IPS DF 19.7 (cell line): ENCODE measurements at regions not wholly inside any gene's neighbourhood (a gene's known extent, or its start where the extent isn't known, plus 50 kb on each side); places are given as distances from the start of the nearest gene placed in this dataset.

Experiments used
- DNase-seq: peaks from one replicate; pipeline ENCODE4 v3.0.0-alpha.2; 2013; ENCODE audit warnings: low read depth, low spot score

- no peak for DNase-seq
Measured at GRCh38 chr6:132244744-132245143, 156.5 kb downstream of the MOXD1 start.

DNA sequence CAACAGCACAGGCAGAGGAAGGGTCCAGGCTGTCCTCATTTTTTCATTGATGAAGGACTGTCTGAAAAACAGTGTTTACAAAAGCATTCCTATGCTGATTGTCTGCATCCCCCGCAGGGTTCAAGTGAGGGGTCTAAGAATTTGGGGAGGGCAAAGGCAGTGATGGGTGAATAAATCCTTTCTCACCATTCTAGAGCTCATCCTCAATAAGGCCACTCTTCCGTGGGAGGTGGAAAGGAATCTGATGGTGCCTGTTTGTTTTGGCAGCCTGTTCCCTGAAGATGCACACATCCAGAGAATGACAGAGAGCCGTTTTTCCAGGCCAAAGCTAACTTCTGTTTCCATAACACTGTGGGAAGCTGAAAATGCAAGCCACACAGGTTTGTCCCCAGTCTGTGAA, 164.5 kb downstream of the MOXD1 start:
- no peak for DNase-seq

GRCh38 chr6:132236281-132236680, 165.0 kb downstream of the MOXD1 start:
- DNase-seq, result no peak

DNA sequence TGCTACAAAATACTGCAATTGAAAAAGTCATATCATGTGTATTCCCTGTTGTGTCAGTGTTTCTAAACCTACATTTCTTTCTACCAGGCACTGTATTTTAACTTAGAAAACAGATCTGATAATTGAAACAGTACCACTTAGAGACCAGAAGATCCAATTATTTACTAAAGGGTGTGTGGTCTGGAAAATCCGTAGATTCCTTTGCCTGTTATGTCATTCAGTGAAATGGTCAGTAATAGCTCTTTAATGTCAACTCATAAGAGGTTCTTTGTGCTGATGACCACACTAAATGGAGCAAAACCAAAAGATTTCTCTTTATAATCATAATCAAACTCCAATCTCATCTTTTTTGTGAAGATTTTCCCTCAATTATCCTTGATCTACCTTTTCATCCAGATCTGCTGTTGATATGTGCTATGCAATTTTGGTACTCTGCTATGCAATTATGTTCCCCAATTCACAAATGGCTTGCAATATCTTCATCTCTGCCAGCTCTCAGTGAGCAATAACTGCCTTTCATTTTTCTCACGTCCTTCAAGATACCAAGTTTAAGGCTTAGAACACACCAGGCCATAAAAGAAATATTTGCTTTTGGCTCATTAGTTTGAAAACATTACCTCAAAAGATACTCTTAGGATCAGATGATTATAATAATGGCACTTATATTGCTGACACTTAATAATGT, 165.5 kb downstream of the MOXD1 start:
- no peak for DNase-seq

DNA sequence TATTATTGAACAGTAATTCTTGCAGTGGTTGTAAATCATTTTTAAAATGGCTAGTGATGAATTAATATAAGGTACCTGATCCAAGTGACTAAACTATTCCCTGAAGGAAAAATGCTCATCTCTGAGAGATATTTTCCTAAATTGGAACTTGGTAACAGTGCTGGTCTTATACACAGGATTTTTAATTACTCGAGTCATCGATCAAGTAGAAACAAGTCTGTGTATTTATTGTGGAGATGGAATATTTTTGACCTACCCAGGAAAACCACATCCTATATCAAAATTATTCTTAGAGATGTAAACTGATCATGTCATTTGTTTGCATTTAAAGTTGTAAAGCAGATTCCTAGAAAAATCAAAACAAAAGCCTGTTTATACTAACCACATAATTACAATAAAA, 166.9 kb downstream of the MOXD1 start:
- no peak for DNase-seq

- DNase-seq, result no peak
Measured at GRCh38 chr6:132231121-132231884, 170.0 kb downstream of the MOXD1 start.

DNA sequence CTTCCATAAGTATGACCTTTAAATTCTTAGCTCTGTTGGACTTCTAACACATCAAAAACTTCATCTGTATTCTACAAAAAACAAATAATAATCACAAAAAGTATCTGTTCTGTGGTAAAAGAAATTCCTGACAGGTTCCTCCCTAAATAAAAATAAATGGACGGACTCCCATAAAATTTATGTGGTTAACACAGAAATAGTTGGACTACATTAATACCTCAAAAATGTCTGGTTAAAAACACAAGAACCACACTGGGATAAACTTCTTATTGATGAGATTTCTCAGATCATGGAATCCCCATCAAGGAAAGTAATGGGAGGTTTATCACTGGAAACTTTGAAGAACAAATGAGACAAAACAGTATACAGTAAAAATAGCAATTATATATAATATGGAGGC, 172.4 kb downstream of the MOXD1 start:
- DNase-seq, result no peak

- no peak for DNase-seq
Measured at GRCh38 chr6:132227904-132228303, 173.4 kb downstream of the MOXD1 start.

DNA sequence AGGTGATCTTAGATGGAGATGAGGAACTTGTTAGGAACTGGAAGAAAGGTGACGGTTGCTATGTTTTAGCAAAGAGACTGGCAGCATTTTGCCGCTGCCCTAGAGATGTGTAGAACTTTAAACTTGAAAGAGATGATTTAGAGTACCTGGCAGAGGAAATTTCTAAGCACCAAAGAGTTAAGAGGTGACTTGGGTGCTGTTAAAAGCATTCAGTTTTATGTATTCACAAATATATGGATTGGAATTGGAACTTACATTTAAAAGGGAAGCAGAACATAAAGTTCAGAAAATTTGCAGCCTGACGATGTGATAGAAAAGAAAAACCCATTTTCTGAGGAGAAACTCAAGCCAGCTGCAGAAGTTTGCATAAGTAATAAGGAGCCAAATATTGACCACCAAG, 176.3 kb downstream of the MOXD1 start:
- no peak for DNase-seq

DNA sequence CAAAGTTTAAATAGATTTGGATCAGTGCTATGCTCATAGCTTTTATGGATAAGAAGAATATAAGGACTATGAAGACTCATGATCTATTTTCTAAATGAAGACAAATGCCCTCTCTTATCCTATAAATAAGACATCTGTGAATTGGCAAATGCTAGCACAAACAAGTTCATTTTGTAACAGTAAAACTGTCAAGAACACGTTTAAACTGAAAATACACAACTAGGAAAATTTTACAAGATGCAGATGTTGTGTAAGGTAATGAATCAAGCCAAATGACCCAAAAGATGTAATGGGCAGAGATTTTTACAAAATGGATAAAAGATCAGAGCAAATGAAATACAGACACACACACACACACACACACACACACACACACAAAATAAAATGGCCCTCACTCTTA, 180.5 kb downstream of the MOXD1 start:
- no peak for DNase-seq

DNA sequence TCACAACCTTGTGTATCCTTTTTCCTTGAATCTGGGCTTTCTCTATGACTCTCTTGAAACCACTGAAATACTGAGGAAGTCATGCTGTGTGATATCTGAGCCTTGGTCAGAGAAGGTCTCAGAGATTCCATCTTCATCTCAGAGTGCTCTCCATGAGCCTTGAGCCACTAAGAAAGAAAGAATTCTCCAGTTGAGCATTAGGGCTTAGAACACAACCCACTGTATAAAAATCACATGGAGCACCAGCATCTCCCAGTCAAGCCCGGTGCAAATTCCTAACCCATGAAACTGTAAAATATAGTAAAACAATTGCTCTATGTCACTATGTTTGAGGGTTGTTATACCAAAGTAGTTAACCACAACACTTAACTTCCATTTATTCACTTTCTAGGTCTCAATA, 181.4 kb downstream of the MOXD1 start:
- DNase-seq, result no peak

DNA sequence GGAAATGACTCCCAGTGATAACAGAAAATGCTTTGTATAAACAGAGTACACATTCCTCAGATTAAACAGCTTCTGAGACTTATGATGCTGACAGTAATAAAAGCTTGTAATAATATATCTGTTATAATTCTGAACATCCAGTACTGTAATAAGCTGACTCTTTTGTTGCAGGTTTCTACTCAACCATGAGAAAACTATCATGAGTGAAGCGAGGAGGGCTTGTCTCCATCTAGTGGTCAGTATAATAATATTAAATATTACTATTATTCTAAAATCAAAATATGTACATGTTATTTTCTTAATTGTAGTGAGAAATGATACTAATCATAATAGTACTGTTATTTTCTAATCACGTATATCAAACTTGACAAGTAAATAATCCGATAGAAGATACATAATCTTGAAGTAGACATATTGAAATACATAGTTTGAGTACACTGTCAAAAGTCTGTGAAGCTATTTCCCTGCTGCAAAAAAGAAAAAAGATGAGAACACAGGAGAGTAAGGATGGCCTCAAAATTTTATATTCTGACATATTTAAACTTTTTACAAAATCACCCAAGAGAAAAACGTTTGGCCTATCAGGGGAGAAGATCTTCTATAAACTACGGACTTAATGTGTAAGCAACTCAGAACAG, 183.1 kb downstream of the MOXD1 start:
- DNase-seq, result no peak

GRCh38 chr6:132215805-132216204, 185.5 kb downstream of the MOXD1 start:
- no peak for DNase-seq

DNA sequence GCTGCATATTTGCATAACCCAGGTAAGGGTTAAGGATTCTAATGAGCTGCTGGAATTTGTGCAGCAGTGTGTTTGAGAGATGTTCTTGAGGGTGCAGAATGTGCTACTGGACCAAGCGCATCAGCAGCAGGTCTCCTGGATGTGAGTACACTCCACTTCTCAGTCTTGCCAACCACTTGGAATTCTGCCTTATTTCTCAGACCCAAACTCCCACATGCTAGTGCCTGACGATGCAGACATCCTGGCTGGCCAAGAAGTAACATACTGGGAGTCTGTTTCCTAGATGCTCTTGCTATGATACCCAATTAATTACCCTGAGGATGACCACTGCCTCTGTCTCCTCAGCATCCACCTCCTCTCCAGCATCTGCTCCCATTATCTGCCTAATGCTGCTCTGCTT, 186.6 kb downstream of the MOXD1 start:
- DNase-seq, result no peak

- no peak for DNase-seq
Measured at GRCh38 chr6:132213732-132214131, 187.5 kb downstream of the MOXD1 start.

DNA sequence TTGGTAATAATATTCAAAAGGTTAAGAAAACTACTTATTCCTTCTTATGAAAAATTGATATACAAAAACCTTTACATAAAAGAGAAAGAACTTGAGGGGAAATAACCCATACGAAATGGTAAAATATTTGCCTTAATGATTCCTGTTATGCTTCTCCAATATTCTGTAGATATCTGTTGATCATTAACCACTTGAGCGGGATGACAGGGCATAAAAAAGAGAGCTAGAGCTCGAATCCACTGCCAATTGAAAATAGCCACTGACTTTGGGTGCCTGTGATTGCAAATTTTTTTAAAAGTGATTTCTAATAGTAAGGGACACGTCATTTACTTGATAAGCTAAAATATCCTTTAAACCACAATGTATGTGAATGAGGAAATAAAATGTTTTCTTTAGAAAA, 188.1 kb downstream of the MOXD1 start:
- no peak for DNase-seq

DNA sequence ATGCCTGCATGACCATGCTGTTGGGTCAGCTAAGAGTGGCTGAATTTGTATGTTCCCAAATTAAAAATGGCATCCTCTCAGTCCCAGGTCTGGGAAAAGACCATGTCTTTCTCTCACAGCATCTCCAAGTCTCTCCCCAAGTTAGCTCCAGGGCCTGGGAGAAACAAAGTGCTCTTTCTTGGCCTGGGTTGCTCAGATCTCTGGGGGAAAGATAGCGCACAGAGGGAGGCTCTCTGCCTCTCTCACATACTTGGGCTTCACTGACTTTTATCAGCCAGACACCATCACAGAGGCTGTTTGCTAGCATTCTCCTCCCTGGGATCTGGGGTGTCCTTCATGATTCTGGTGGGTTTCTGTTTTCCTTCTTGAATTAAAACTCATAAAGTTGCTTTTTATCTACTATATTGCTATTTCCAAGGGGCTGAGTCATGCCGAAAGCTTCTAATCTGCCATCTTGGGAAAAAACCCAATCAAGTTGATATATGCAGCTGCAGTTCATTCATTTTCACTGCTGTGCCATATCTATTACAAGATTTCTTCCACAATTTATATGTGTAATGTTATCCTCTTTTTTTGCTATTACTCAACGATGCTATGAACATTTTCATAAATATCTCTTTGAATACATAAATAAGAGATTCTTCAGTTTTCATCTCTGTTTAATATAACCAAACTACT, 190.2 kb downstream of the MOXD1 start:
- no peak for DNase-seq

DNA sequence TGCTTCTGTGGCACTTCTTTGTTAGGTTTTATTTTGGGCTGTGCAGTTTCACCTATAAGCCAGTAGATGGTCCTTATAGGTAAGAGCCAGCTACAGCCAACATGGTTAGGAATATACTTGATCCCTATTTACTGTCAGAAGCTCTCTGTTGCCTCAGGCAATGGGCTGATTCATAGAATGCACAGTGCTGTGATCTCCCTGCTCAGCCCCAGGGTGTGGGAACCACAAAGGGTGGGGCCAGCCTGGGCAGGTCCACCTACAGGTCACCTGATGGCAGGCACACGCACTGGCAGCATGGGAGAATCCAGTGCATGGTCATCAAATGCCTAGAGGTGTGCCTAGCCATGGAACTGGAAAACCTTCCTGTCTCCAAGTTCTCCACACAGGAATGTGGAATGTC, 191.9 kb downstream of the MOXD1 start:
- no peak for DNase-seq

DNA sequence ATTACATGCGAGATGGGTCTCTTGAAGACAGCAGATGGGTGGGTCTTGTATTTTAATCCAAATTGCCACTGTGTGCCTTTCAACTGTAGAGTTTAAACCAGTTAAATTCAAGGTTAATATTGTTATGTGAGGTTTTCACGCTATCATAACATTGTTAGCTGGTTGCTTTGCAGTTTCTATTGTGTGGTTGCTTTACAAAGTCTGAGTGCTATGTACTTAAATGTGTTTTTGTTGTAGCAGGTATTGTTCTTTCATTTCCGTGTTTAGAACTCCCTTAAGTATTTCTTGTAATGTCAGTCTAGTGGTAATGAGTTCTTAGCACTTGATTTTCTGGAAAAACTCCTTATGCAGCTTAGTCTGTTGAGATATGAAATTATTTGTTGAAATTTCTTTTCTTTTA, 193.3 kb downstream of the MOXD1 start:
- DNase-seq, result no peak

- no peak for DNase-seq
Measured at GRCh38 chr6:132205946-132206345, 195.3 kb downstream of the MOXD1 start.

- no peak for DNase-seq
Measured at GRCh38 chr6:132204591-132204990, 196.7 kb downstream of the MOXD1 start.

- DNase-seq, result no peak
Measured at GRCh38 chr6:132202574-132202973, 198.7 kb downstream of the MOXD1 start.
